Neural cell (in vitro differentiated cells): ENCODE measurements at regions not wholly inside any gene's neighbourhood (a gene's known extent, or its start where the extent isn't known, plus 50 kb on each side); places are given as distances from the start of the nearest gene placed in this dataset.
"Not testable (repeated sequence)": the region's sequence is repeated elsewhere in the genome, so short reads cannot be mapped to it uniquely, and the experiment has no call there.

ENCODE experiments used
- H2AFZ ChIP-seq: fragments of 200-600, 300-800 bp; sonication (generic), shearing (Covaris generic); 2 replicates; pipeline ENCODE4 v1.6.0; 2014; ENCODE audit warnings: low read depth, mild to moderate bottlenecking, antibody characterized with exemption, low read length, moderate library complexity
- H3F3A ChIP-seq: fragments of 200-600 bp; shearing (Covaris generic); 2 replicates; pipeline ENCODE4 v1.6.1; 2016; ENCODE audit warnings: mild to moderate bottlenecking, moderate library complexity, mixed read lengths, antibody characterized with exemption, low read length; ENCODE audit not compliant: insufficient read depth, poor library complexity, severe bottlenecking
- H3K27ac ChIP-seq: fragments of 200-600, 300-800 bp; sonication (generic), shearing (Covaris generic); 2 replicates; pipeline ENCODE4 v1.5.1; 2014; ENCODE audit warnings: mild to moderate bottlenecking, low read length, moderate library complexity
- H3K27me3 ChIP-seq: fragments of 300-800, 200-600 bp; sonication (generic), shearing (Covaris generic); 2 replicates; pipeline ENCODE4 v1.6.0; 2014; ENCODE audit warnings: mild to moderate bottlenecking, low read depth, low read length, moderate library complexity; ENCODE audit not compliant: insufficient read depth
- H3K36me3 ChIP-seq: fragments of 300-800, 200-600 bp; sonication (generic), shearing (Covaris generic); 2 replicates; pipeline ENCODE4 v1.5.1; 2014; ENCODE audit warnings: mild to moderate bottlenecking, antibody characterized with exemption, low read length, moderate library complexity; ENCODE audit not compliant: insufficient read depth
- H3K4me2 ChIP-seq: fragments of 300-800, 200-600 bp; sonication (generic), shearing (Covaris generic); 2 replicates; pipeline ENCODE4 v1.6.0; 2014; ENCODE audit warnings: mild to moderate bottlenecking, low read length
- H3K4me3 ChIP-seq: fragments of 300-800, 200-600 bp; sonication (generic), shearing (Covaris generic); 2 replicates; pipeline ENCODE4 v1.5.1; 2014; ENCODE audit warnings: mild to moderate bottlenecking, low read length, moderate library complexity
- H3K79me2 ChIP-seq: fragments of 200-600 bp; shearing (Covaris generic); replicated peaks from 2 replicates; pipeline ENCODE4 v1.6.0; 2014; ENCODE audit warnings: mild to moderate bottlenecking, low read length, moderate library complexity; ENCODE audit not compliant: insufficient read depth
- H3K9ac ChIP-seq: fragments of 300-800, 200-600 bp; sonication (generic), shearing (Covaris generic); 2 replicates; pipeline ENCODE4 v1.6.1; 2016; ENCODE audit warnings: mild to moderate bottlenecking, low read length, mixed read lengths
- H3K9me2 ChIP-seq: fragments of 200-600 bp; shearing (Covaris generic); 2 replicates; pipeline ENCODE4 v1.6.1; 2016; ENCODE audit warnings: mild to moderate bottlenecking, low read length, mixed read lengths; ENCODE audit not compliant: insufficient read depth
- H3K9me3 ChIP-seq: fragments of 200-600, 300-800 bp; sonication (generic), shearing (Covaris generic); 2 replicates; pipeline ENCODE4 v1.6.1; 2016; ENCODE audit warnings: mild to moderate bottlenecking, mixed run types, low read length, moderate library complexity, mixed read lengths
- H4K20me1 ChIP-seq: fragments of 200-600 bp; shearing (Covaris generic); 2 replicates; pipeline ENCODE4 v1.6.1; 2016; ENCODE audit warnings: mild to moderate bottlenecking, mixed run types; ENCODE audit not compliant: insufficient read depth
- EP300 ChIP-seq: fragments of 450-650 bp; conservative IDR thresholded peaks from 2 replicates; pipeline ENCODE4 v1.6.1; 2014; ENCODE audit warnings: antibody characterized with exemption, mild to moderate bottlenecking, moderate library complexity; ENCODE audit not compliant: poor library complexity, severe bottlenecking
- EZH2 ChIP-seq: fragments of 200-600, 300-800 bp; shearing (Covaris generic), sonication (generic); IDR thresholded peaks from 2 replicates; pipeline ENCODE4 v1.6.1; 2014; ENCODE audit warnings: antibody characterized with exemption, low read length, borderline replicate concordance, mild to moderate bottlenecking; ENCODE audit not compliant: insufficient read depth, poor library complexity, severe bottlenecking
- POLR2AphosphoS5 ChIP-seq: IDR thresholded peaks from 2 replicates; pipeline ENCODE4 v1.6.1; 2012
- RAD21 ChIP-seq: fragments of 450-650 bp; conservative IDR thresholded peaks from 2 replicates; pipeline ENCODE4 v1.6.1; 2014; ENCODE audit warnings: antibody characterized with exemption, mild to moderate bottlenecking, moderate library complexity
- SMC3 ChIP-seq: fragments of 450-650 bp; conservative IDR thresholded peaks from 2 replicates; pipeline ENCODE4 v1.6.1; 2014; ENCODE audit warnings: antibody characterized with exemption, mild to moderate bottlenecking, moderate library complexity; ENCODE audit not compliant: poor library complexity
- TAF1 ChIP-seq: IDR thresholded peaks from 2 replicates; pipeline ENCODE4 v1.6.1; 2012; ENCODE audit warnings: low read depth
- TF ChIP-seq, protein P1 (sequence below): fragments of 450-650 bp; IDR thresholded peaks from 2 replicates; pipeline ENCODE4 v1.5.1; 2014; ENCODE audit warnings: antibody characterized with exemption, mild to moderate bottlenecking, moderate library complexity; ENCODE audit not compliant: poor library complexity, severe bottlenecking
- TF ChIP-seq, protein P2 (sequence below): IDR thresholded peaks from 2 replicates; pipeline ENCODE4 v1.6.1; 2012; ENCODE audit warnings: borderline replicate concordance

DNA sequence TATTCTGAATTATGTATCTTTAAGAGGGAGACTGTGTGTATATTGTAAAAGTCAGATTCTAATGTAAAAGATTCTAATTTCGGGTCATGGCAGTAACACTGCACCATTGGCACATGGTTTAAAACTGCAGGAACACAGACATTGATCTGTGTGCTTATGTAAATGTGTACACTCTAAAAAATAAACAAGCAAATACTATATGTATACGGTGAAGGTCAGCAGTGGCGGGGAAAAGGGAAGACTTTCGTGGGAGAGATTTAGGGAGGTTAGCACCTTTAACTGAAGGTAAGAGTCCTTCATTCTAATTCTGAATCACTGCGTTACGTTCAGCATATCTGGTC lies 157.8 kb upstream of the FAM20A start:
- TF ChIP-seq, protein P1, sequence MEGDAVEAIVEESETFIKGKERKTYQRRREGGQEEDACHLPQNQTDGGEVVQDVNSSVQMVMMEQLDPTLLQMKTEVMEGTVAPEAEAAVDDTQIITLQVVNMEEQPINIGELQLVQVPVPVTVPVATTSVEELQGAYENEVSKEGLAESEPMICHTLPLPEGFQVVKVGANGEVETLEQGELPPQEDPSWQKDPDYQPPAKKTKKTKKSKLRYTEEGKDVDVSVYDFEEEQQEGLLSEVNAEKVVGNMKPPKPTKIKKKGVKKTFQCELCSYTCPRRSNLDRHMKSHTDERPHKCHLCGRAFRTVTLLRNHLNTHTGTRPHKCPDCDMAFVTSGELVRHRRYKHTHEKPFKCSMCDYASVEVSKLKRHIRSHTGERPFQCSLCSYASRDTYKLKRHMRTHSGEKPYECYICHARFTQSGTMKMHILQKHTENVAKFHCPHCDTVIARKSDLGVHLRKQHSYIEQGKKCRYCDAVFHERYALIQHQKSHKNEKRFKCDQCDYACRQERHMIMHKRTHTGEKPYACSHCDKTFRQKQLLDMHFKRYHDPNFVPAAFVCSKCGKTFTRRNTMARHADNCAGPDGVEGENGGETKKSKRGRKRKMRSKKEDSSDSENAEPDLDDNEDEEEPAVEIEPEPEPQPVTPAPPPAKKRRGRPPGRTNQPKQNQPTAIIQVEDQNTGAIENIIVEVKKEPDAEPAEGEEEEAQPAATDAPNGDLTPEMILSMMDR = no peak
- TF ChIP-seq SMC3 (no peak), POLR2AphosphoS5 (no peak)
- no peak overlapping the region for H3K4me3 ChIP-seq
- H3K36me3 ChIP-seq = no peaks in the 10 kb centered on the region
- H2AFZ ChIP-seq = no peak overlapping the region
- H3F3A ChIP-seq = no peaks in the 10 kb centered on the region
- no peak overlapping the region for H3K27ac ChIP-seq
- no peaks in the 10 kb centered on the region for H4K20me1 ChIP-seq
- no peaks in the 10 kb centered on the region for H3K9me3 ChIP-seq
- H3K9me2 ChIP-seq = no peaks in the 10 kb centered on the region
- H3K9ac ChIP-seq = no peak overlapping the region
- no peaks in the 10 kb centered on the region for H3K79me2 ChIP-seq
- no peaks in the 10 kb centered on the region for H3K27me3 ChIP-seq
- no peak overlapping the region for H3K4me2 ChIP-seq

DNA sequence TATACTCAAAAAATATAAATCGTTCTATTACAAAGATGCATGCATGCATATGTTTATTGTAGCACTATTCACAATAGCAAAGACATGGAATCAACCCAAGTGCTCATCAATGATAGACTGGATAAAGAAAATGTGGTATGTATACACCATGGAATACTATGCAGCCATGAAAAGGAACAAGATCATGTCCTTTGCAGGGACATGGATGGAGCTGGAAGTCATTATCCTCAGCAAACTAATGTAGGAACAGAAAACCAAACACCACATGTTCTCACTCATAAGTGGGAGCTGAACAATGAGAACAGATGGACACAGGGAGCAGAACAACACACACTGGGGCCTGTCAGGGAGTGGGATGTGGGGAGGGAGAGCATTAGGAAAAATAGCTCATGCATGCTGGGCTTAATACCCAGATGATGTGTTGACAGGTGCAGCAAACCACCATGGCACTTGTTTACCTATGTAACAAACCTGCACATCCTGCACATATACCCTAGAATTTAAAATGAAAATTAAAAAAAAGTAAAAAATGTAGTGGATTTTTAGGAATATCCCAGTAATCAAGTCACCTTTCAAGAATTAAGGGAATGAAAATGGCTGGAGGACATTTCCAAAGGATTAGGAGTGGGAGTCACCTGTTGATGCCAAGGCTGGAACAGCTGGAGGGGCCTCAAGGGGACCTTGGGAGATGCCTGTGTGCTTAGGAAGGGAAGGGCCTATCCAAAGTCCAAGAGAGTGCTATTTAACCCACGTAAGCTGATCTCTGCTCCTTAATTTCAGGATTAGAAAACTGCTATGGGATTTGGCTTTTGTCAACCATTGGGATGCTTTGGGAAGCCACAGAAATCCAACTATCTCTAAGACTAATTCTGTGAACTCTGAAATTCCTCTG lies 156.9 kb upstream of the FAM20A start:
- not testable (repeated sequence) for H4K20me1 ChIP-seq, H3K27me3 ChIP-seq, H3K36me3 ChIP-seq, H3K9me3 ChIP-seq, H3K9me2 ChIP-seq, H2AFZ ChIP-seq, H3K27ac ChIP-seq, H3K9ac ChIP-seq, H3F3A ChIP-seq, H3K79me2 ChIP-seq, H3K4me3 ChIP-seq, H3K4me2 ChIP-seq

DNA sequence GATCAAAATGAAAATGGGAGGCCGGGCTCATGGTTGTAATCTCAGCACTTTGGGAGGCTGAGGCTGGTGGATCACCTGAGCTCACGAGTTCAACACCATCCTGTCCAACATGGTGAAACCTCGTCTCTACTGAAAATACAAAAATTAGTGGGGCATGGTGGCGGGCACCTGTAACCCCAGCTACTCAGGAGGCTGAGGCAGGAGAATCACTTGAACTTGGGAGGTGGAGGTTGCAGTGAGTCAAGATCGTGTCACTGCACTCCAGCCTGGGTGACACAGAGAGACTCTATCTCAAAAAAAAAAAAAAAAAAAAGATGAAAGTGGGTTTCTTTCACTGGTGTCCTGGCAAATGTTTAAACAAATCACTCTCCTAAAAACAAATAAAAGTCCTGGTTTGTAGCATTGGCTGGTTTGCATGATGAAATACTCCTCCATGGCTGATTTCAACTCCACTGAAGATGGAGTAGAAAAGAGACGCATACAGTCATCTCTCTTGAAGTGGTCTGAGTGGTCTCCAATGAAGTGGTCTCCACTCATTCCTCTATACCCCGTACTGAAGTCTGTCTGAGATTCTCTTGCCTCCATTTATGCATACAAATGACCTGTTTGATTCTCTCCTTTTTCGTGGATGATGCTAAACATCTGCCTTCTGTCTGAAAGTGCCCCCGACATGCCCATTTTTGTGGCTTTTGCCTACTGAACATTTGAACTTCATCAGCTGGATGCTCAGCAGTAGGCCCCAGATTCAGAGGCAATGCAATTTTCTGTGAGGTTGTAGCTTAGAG lies 153.0 kb upstream of the FAM20A start:
- H3F3A ChIP-seq = no peaks in the 10 kb centered on the region

More for the DNA sequence above, 153.0 kb upstream of the FAM20A start:
- Histone ChIP-seq H3K4me2 (no peak overlapping the region), H2AFZ (no peak overlapping the region), H3K4me3 (no peak overlapping the region), H3K9me2 (no peaks in the 10 kb centered on the region), H3K9ac (no peak overlapping the region), H3K27me3 (no peaks in the 10 kb centered on the region), H3K36me3 (no peaks in the 10 kb centered on the region), H3K9me3 (no peaks in the 10 kb centered on the region), H4K20me1 (no peaks in the 10 kb centered on the region), H3K79me2 (no peaks in the 10 kb centered on the region), H3K27ac (no peak overlapping the region)
- TF ChIP-seq EP300 (no peak), TAF1 (no peak), EZH2 (no peak), RAD21 (no peak), SMC3 (no peak)
- TF ChIP-seq, protein P2, sequence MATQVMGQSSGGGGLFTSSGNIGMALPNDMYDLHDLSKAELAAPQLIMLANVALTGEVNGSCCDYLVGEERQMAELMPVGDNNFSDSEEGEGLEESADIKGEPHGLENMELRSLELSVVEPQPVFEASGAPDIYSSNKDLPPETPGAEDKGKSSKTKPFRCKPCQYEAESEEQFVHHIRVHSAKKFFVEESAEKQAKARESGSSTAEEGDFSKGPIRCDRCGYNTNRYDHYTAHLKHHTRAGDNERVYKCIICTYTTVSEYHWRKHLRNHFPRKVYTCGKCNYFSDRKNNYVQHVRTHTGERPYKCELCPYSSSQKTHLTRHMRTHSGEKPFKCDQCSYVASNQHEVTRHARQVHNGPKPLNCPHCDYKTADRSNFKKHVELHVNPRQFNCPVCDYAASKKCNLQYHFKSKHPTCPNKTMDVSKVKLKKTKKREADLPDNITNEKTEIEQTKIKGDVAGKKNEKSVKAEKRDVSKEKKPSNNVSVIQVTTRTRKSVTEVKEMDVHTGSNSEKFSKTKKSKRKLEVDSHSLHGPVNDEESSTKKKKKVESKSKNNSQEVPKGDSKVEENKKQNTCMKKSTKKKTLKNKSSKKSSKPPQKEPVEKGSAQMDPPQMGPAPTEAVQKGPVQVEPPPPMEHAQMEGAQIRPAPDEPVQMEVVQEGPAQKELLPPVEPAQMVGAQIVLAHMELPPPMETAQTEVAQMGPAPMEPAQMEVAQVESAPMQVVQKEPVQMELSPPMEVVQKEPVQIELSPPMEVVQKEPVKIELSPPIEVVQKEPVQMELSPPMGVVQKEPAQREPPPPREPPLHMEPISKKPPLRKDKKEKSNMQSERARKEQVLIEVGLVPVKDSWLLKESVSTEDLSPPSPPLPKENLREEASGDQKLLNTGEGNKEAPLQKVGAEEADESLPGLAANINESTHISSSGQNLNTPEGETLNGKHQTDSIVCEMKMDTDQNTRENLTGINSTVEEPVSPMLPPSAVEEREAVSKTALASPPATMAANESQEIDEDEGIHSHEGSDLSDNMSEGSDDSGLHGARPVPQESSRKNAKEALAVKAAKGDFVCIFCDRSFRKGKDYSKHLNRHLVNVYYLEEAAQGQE = no peak
